ENCODE measurements at regions not wholly inside any gene's neighbourhood (a gene's known extent, or its start where the extent isn't known, plus 50 kb on each side); places are given as distances from the start of the nearest gene placed in this dataset.
A peak's percentile ranks its signal among the peaks of the same experiment; 100 is the strongest.

DNA sequence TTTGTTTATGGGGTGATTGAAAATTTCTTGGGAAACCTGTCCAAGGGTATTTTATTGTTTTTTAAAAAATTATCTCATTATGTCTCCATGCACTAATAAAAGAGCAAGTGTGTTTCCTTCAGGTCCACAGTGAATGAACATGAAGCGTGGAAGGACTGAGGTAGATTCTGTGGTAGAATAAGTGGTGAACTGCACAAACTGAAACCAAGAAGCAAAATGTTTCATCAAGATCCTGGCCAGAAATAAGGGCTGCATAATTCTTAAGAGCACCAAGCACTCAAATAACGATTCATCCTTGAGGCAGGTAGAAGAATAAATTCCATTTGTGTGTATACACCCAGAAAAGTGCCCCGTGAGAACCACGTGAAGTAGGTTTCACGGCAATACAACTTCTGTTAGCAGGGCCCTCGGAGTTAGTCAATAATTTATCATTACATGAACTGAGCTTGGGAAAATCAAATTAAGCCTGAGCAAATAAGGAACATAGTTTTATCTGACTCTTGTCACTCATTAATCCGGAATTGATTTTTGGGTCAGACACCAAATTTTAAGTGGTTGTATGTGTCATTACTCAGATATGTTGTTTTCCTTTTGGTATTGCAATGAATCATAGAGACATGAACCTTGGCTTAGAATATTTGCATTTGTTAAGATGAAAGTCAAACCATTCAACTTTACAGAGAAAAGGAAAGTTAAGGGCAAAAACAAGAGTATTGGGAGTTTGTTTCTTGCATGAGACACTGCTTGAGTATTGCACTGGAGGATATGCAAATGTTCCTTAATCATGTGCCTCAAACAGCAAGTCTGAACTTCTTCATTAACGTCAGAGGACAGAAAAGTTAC lies 472.6 kb upstream of the NETO1 start:
- Mint-ChIP-seq H3K9me3 (no peaks in the 10 kb centered on the region), H3K27me3 (ENCODE audit: insufficient read depth, low read depth, poor library complexity) (peaks cover 2% of the 10 kb centered on the region), H3K4me3 (no peak overlapping the region), H3K27ac (peak overlapping the region; percentile 71), H3K36me3 (ENCODE audit: low read depth) (no peaks in the 10 kb centered on the region), H3K4me1 (peaks cover 8% of the 10 kb centered on the region)
- no peaks in the 10 kb centered on the region for H3K36me3 ChIP-seq (ENCODE audit: insufficient read depth)
- no peak for ATAC-seq
- no peak overlapping the region for H3K4me3 ChIP-seq
- DNase-seq (ENCODE audit: low spot score), result no peak
- no peaks in the 10 kb centered on the region for H3K4me1 ChIP-seq (ENCODE audit: insufficient read depth)
- H3K27ac ChIP-seq (ENCODE audit: low read depth), result no peak overlapping the region
- H3F3A ChIP-seq (replicated peaks; ENCODE audit: low read depth), result no peaks in the 10 kb centered on the region
- H2AFZ ChIP-seq, result no peak overlapping the region
- no peak overlapping the region for H3K4me2 ChIP-seq
- TF ChIP-seq CREB1 (CRISPR knock-in tag; IDR thresholded peaks at IDR 0.05; ENCODE audit: low read depth) (no peak), STAT1 (IDR thresholded peaks at IDR 0.05; ENCODE audit: unreplicated experiment) (no peak), POLR2AphosphoS5 (IDR thresholded peaks at IDR 0.05; ENCODE audit: low read depth) (no peak), ZNF331 (CRISPR knock-in tag; IDR thresholded peaks at IDR 0.05; ENCODE audit: low read depth) (no peak), EZH2 (IDR thresholded peaks at IDR 0.05; ENCODE audit: low read depth, unreplicated experiment) (no peak), JUNB (IDR thresholded peaks at IDR 0.05; ENCODE audit: unreplicated experiment) (no peak)
- TF ChIP-seq, protein P1, sequence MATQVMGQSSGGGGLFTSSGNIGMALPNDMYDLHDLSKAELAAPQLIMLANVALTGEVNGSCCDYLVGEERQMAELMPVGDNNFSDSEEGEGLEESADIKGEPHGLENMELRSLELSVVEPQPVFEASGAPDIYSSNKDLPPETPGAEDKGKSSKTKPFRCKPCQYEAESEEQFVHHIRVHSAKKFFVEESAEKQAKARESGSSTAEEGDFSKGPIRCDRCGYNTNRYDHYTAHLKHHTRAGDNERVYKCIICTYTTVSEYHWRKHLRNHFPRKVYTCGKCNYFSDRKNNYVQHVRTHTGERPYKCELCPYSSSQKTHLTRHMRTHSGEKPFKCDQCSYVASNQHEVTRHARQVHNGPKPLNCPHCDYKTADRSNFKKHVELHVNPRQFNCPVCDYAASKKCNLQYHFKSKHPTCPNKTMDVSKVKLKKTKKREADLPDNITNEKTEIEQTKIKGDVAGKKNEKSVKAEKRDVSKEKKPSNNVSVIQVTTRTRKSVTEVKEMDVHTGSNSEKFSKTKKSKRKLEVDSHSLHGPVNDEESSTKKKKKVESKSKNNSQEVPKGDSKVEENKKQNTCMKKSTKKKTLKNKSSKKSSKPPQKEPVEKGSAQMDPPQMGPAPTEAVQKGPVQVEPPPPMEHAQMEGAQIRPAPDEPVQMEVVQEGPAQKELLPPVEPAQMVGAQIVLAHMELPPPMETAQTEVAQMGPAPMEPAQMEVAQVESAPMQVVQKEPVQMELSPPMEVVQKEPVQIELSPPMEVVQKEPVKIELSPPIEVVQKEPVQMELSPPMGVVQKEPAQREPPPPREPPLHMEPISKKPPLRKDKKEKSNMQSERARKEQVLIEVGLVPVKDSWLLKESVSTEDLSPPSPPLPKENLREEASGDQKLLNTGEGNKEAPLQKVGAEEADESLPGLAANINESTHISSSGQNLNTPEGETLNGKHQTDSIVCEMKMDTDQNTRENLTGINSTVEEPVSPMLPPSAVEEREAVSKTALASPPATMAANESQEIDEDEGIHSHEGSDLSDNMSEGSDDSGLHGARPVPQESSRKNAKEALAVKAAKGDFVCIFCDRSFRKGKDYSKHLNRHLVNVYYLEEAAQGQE (IDR thresholded peaks at IDR 0.05; ENCODE audit: unreplicated experiment), result no peak
- TF ChIP-seq, protein P2, sequence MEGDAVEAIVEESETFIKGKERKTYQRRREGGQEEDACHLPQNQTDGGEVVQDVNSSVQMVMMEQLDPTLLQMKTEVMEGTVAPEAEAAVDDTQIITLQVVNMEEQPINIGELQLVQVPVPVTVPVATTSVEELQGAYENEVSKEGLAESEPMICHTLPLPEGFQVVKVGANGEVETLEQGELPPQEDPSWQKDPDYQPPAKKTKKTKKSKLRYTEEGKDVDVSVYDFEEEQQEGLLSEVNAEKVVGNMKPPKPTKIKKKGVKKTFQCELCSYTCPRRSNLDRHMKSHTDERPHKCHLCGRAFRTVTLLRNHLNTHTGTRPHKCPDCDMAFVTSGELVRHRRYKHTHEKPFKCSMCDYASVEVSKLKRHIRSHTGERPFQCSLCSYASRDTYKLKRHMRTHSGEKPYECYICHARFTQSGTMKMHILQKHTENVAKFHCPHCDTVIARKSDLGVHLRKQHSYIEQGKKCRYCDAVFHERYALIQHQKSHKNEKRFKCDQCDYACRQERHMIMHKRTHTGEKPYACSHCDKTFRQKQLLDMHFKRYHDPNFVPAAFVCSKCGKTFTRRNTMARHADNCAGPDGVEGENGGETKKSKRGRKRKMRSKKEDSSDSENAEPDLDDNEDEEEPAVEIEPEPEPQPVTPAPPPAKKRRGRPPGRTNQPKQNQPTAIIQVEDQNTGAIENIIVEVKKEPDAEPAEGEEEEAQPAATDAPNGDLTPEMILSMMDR (conservative IDR thresholded peaks at IDR 0.05; ENCODE audit: low read depth in 2 of 2), result no peak
- TF ChIP-seq, protein P3, sequence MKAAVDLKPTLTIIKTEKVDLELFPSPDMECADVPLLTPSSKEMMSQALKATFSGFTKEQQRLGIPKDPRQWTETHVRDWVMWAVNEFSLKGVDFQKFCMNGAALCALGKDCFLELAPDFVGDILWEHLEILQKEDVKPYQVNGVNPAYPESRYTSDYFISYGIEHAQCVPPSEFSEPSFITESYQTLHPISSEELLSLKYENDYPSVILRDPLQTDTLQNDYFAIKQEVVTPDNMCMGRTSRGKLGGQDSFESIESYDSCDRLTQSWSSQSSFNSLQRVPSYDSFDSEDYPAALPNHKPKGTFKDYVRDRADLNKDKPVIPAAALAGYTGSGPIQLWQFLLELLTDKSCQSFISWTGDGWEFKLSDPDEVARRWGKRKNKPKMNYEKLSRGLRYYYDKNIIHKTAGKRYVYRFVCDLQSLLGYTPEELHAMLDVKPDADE (IDR thresholded peaks at IDR 0.05), result no peak
- TF ChIP-seq, protein P4, sequence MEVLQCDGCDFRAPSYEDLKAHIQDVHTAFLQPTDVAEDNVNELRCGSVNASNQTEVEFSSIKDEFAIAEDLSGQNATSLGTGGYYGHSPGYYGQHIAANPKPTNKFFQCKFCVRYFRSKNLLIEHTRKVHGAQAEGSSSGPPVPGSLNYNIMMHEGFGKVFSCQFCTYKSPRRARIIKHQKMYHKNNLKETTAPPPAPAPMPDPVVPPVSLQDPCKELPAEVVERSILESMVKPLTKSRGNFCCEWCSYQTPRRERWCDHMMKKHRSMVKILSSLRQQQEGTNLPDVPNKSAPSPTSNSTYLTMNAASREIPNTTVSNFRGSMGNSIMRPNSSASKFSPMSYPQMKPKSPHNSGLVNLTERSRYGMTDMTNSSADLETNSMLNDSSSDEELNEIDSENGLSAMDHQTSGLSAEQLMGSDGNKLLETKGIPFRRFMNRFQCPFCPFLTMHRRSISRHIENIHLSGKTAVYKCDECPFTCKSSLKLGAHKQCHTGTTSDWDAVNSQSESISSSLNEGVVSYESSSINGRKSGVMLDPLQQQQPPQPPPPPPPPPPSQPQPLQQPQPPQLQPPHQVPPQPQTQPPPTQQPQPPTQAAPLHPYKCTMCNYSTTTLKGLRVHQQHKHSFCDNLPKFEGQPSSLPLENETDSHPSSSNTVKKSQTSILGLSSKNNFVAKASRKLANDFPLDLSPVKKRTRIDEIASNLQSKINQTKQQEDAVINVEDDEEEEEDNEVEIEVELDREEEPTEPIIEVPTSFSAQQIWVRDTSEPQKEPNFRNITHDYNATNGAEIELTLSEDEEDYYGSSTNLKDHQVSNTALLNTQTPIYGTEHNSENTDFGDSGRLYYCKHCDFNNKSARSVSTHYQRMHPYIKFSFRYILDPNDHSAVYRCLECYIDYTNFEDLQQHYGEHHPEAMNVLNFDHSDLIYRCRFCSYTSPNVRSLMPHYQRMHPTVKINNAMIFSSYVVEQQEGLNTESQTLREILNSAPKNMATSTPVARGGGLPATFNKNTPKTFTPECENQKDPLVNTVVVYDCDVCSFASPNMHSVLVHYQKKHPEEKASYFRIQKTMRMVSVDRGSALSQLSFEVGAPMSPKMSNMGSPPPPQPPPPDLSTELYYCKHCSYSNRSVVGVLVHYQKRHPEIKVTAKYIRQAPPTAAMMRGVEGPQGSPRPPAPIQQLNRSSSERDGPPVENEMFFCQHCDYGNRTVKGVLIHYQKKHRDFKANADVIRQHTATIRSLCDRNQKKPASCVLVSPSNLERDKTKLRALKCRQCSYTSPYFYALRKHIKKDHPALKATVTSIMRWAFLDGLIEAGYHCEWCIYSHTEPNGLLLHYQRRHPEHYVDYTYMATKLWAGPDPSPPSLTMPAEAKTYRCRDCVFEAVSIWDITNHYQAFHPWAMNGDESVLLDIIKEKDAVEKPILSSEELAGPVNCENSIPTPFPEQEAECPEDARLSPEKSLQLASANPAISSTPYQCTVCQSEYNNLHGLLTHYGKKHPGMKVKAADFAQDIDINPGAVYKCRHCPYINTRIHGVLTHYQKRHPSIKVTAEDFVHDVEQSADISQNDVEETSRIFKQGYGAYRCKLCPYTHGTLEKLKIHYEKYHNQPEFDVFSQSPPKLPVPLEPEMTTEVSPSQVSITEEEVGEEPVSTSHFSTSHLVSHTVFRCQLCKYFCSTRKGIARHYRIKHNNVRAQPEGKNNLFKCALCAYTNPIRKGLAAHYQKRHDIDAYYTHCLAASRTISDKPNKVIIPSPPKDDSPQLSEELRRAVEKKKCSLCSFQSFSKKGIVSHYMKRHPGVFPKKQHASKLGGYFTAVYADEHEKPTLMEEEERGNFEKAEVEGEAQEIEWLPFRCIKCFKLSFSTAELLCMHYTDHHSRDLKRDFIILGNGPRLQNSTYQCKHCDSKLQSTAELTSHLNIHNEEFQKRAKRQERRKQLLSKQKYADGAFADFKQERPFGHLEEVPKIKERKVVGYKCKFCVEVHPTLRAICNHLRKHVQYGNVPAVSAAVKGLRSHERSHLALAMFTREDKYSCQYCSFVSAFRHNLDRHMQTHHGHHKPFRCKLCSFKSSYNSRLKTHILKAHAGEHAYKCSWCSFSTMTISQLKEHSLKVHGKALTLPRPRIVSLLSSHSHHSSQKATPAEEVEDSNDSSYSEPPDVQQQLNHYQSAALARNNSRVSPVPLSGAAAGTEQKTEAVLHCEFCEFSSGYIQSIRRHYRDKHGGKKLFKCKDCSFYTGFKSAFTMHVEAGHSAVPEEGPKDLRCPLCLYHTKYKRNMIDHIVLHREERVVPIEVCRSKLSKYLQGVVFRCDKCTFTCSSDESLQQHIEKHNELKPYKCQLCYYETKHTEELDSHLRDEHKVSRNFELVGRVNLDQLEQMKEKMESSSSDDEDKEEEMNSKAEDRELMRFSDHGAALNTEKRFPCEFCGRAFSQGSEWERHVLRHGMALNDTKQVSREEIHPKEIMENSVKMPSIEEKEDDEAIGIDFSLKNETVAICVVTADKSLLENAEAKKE (CRISPR knock-in tag; IDR thresholded peaks at IDR 0.05), result no peak
- H3K27me3 ChIP-seq (ENCODE audit: insufficient read depth), result no peaks in the 10 kb centered on the region
- H4K20me1 ChIP-seq (replicated peaks; ENCODE audit: insufficient read depth), result no peaks in the 10 kb centered on the region
- H3K9me2 ChIP-seq (ENCODE audit: insufficient read depth), result no peaks in the 10 kb centered on the region; the same call in 1 of the 2 replicates
- no peaks in the 10 kb centered on the region for H3K79me2 ChIP-seq (replicated peaks; ENCODE audit: insufficient read depth)

Data from GM23338 (cell line).